GM21381 (cell line): ENCODE measurements at regions not wholly inside any gene's neighbourhood (a gene's known extent, or its start where the extent isn't known, plus 50 kb on each side); places are given as distances from the start of the nearest gene placed in this dataset.

ENCODE experiments used
- ATAC-seq: cut with Tn5 transposase; IDR thresholded peaks from one replicate; pipeline ENCODE4 v1.9.1; 2021; ENCODE audit warnings: mild to moderate bottlenecking, moderate library complexity; ENCODE audit not compliant: unreplicated experiment

DNA sequence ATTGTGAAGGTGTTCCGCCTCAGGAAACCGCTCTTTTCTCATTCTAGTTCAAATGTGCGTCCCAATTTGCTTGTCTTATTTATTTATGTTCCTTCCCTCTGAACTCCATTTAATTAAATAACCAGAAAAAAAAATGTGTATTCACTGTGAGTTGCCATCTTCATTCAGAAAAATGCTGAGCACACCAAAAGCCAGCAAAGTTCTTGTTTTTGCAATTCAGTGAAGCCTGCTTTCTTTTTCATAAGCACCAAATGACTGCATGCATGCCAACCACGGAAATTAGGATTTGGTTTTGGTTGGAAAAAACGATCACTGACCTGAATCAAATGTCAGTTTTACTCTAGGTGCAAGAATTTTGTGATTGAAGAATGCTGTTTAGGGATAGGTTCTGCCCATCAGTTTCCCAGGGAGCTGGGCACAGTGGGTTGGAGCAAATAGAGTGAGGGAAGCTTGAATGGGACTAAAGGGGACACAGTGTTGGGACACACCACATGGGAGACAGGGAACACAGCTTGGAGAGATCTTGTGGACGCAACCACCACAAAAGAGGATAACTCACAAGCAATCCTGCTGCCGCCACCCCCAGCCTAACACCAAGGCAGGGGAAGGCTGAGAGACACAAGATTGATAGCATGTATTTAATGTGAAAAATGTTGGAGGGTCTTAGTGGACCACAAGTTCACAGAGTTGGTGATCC, 183.4 kb upstream of the GALNT2 start:
- ATAC-seq, result no peak

- ATAC-seq, result no peak
Measured at GRCh38 chr1:229884765-229885164, 182.3 kb upstream of the GALNT2 start.

DNA sequence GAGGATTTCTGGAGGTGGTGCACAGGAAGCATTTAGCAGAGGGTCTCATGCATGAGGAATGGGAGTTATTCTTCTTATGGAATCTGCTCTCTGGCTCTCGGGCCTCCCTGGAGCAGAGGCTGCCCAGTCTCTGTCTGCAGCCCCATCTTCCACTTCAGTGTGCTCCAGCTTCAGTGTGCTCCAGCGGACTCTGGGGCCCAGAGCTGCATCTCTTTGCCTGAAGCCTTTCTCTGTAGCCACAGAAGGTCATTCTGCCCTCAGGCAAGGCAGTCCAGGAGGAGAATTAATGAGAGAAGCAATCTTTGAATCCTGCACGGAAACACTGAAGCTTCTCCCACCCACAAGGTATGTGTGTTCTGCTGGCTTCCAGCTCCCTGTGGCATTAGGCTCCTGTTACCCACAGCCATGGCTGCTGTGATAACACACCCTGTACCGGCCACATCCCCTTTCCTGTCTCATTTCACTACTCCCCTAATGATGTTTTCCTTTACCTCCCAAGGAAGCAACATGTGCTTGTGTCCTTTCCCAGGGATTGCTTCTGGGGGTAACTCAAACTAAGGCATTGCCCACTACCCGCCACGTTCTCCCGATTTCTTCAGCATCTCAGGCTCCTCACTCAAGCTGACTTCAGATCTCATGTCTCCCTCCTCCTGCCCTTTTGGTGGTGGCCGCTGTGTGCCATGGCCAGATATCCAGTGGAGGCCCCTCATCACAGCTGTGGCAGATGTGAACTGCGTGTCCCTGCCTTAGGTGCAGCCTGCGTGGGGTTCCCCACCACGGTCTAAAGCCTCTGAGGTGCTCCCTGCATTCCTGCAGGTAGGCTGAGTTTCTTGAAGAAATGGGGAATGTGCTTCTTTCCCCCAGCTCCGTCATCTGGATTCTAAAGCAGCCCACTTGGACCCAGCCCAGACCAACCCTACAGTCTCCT, 181.2 kb upstream of the GALNT2 start:
- no peak for ATAC-seq

DNA sequence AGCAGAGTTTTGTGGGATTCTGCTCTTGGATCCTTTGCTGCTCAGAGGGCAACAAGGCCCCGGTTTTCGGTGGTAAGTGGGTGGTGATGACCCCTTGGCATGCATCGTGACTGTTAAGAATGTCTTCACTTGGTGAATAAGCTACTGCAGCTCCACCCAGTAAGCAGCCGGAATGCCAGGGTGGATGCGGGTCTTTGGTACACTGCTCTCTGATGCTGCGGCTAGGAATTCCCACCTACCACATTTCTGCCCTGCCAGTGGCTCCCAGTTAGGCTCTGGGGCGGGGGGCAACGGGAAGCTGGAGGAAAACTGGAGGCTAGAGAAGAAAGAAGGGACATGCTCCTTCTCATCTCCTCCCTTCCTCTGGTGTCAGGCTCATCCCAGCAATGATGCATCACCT, 180.4 kb upstream of the GALNT2 start:
- no peak for ATAC-seq

DNA sequence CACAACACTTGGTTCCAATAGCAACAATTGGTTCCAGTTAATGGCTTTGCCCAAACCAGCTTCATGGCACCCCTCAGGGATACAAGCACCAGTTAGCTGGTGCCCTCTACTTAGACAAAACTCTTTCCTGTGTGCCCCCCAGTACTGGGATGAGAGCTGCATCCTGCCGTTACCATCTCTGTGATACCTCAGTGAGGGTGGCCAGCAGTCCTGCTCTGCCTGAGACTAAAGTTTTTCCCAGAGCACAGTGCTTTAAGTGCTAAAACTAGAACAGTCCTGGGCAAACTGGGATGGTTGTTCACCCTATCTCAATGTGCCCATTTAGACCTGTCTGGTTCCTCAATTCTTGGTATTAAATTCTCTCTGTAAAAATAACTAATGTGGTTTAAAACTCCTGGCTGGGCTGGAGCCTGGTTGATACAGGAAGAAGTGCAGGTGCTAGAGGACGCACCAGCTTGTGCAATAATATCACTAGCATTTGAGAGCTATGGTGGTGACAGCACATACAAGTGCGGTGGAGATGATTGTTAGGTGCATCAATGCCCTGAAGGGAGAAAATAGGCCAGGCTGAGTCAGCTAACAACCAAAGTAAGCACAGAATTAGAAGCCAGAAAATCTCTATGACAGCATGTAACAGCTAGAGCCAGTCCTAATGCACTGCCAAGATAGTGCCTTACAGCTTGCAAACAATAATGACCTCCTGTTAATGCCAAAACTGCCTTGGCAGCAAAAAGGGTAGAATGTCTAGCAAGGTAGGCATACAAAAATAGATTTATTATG, 179.8 kb upstream of the GALNT2 start:
- ATAC-seq, result no peak

GRCh38 chr1:229888157-229888556, 178.9 kb upstream of the GALNT2 start:
- ATAC-seq, result no peak

DNA sequence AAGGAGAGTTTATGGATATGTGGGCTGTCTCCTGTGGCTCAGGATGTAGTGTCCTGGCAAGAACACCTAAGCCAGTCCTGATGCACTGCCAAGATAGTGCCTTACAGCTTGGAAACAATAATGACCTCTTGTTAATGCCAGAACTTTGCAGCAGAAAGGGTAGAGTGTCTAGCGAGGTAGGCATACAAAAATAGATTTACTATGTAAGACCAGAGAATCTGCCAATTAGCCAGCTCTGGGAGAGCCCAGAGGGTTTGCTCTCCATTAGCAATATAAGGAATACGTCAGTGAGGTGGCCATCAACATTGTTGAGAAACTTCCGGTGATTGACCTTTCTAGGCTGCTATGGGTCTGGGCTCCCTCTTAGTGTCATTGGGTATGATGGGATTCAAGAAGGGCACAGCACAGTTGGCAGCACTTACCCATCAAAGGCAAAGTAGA, 178.5 kb upstream of the GALNT2 start:
- ATAC-seq, result no peak

DNA sequence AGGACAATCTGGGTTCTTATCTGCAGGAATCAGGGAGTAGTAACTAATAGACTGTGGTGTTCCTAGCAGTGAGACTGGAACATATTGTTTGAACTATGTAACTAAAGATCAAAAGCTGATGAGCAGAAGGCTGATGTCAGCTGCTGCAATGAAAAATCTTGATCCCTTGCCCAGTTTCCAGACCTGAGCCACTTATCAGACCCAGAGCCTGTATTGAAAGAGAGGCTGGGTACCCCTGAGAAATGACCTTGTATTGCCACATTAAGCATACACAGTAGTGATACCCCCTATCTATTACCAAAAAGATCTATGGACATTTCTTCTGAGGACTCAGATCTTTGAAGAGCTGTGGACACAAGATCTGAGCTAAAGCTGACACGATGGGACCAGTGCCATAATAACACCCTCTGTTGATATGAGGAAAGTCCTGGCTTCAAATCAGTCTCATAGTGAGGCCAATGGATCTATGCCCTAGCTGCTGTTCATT, 178.0 kb upstream of the GALNT2 start:
- ATAC-seq, result no peak

DNA sequence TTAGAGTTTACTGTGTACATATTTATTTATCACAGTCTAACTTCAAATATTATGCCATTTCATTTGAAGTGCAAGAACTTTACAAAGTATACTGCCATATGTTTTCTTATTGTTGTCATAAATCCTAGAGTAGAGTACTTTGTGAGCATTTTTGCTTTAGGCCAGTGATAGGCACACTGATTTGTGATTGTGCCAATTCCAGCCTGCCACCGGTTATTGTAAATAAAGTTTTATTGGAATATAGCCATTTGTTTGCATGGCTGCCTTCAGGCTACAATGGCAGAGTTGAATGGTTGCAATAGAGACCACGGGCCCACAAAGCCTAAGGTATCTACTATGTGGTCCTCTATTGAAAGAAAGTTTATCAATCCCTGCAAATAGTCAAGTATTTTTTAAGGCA, 175.8 kb upstream of the GALNT2 start:
- no peak for ATAC-seq

DNA sequence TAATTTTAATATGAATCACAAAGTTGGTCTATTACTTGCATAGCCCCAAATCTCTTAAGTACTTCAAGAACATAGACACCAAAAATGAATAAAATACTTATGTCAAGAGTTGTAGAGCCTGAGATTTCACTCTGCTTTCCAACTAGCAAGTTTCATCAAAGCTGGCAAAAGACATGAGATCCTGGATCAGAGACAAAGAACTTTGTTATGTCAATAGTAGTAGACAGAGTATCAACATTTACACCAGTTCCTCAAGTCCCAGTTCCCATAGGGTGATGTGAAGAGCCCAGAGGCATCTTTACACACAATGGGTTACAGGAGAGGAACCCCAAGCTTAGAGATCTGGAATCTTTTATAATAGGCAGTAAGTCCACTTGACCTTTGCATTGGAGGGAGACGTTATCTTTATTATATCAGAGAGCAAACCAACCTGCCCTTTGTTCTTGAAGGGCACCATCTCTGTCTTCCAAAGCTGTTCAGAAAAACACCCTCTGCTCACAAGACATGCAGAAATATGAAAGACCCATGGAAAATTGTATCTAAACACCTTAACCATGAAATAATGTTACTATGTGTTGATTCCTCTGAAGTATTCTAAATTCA, 174.4 kb upstream of the GALNT2 start:
- ATAC-seq, result no peak

DNA sequence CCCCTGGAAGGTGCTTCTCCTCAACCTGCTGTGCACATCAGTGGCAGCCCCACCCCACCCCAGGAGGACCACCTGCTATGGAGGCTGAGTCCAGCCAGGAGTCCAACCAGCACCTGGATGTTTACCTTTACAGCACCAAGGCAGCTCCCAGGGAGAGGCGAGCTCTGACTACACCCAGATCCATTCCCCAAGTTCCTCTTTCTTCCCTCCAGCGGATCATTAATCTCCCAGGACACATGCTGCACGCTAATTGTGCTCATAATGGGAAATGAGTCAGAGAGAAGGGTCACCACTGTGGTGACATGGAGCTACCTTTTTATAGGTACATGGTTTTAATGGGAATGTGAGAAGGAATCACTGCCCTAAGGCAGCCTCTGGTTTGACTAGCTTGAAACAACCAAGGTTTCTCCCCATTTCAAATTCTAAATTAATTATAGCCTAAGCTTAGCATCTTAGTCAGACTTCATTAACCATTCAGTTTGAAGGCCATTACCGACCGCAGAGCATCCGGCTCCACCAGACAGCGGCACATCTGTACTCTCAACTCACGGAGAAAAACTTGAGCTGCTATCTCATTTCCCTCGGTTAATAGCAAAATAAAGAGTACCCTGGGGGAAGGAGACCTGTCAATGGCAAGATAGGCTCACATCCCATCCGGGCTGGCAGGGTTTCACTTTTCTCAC, 173.1 kb upstream of the GALNT2 start:
- no peak for ATAC-seq

GRCh38 chr1:229894532-229894931, 172.5 kb upstream of the GALNT2 start:
- ATAC-seq, result no peak

- no peak for ATAC-seq
Measured at GRCh38 chr1:229895605-229896004, 171.4 kb upstream of the GALNT2 start.

DNA sequence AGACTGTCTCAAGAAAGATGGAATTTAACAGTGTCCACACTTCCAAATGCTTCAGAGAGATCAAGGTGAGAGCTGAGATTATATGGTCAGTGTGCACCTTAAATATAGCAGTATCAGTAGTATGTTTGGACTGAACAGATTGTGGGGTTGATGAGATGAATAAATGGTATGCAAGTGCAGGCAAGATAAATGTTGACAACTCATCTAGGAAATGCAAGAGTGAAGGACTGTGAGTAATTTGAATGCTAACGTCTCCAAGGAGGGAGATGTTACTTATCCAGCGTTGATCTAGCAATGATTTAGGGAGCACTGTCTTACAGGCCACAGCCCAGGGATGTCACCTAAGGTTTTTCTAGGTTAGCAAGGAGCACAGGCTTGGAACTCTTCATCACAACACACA, 170.7 kb upstream of the GALNT2 start:
- ATAC-seq, result no peak

DNA sequence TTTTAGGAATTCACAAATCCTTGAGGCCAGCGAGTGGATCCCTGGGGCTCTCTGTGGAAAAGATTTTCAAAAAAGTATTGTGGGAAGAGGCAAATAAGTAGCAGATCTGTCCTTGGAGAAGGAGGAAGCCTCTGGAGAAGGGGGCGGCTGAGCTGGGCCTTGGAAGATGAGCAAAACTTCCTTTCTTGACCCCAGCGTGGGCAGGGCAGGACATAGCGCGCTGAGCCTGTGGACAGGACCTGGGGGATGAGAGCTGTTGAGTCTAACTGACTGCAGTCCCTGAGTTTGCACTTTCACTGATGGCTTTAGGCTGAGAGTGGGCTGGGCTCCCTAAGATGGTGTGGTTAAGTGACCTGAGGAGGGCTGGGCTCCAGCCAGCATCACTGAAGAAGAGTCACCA, 170.2 kb upstream of the GALNT2 start:
- ATAC-seq, result no peak

- ATAC-seq, result no peak
Measured at GRCh38 chr1:229897501-229897900, 169.5 kb upstream of the GALNT2 start.

- ATAC-seq, result no peak
Measured at GRCh38 chr1:229900220-229900619, 166.8 kb upstream of the GALNT2 start.

GRCh38 chr1:229905031-229905545, 161.9 kb upstream of the GALNT2 start:
- no peak for ATAC-seq

DNA sequence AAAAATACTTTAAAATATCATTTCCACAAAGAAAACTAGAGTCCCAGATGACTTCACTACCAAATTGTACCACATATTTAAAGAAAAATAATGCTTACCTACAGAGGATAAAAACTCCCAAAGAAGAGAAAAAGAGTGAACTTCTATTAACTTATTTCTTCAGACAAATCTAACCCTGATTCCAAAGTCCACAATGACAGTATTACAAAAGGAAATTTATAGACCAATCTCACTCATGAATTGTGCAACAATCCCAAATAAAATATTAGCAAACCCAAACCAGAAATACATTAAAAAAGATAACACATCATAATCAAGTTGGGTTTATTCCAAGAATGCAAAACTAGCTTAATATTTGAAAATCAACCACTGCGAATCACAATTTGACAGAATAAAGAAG, 161.4 kb upstream of the GALNT2 start:
- no peak for ATAC-seq
